ENCODE measurements at regions not wholly inside any gene's neighbourhood (a gene's known extent, or its start where the extent isn't known, plus 50 kb on each side); places are given as distances from the start of the nearest gene placed in this dataset.

DNA sequence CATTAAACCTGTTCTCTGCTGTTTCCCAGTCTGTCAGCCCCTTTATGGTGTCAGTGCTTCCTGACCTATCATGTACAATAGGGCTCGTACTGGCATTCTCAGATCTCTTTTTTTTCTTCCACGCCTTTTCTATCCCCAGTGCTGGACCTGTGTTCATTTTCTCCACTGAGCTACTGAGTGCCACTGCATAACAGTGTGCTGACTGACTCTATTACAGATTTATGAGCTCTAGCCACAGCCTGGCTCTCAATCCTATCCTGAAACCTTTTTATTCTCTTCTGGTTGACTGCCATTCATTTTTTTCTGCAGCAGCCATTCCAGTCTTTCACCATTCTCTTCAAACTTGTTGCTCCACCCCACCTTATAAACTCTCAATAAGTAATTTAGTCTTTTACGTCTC is 59.6 kb upstream of the MACF1 start:
- DNase-seq (ENCODE audit: low read depth in 2 of 2): no peak
- TF ChIP-seq, protein P1, sequence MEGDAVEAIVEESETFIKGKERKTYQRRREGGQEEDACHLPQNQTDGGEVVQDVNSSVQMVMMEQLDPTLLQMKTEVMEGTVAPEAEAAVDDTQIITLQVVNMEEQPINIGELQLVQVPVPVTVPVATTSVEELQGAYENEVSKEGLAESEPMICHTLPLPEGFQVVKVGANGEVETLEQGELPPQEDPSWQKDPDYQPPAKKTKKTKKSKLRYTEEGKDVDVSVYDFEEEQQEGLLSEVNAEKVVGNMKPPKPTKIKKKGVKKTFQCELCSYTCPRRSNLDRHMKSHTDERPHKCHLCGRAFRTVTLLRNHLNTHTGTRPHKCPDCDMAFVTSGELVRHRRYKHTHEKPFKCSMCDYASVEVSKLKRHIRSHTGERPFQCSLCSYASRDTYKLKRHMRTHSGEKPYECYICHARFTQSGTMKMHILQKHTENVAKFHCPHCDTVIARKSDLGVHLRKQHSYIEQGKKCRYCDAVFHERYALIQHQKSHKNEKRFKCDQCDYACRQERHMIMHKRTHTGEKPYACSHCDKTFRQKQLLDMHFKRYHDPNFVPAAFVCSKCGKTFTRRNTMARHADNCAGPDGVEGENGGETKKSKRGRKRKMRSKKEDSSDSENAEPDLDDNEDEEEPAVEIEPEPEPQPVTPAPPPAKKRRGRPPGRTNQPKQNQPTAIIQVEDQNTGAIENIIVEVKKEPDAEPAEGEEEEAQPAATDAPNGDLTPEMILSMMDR (IDR thresholded peaks at IDR 0.05; ENCODE audit: low read depth, low read length): no peak
- H3K4me3 ChIP-seq (replicated peaks in 1 of 2; ENCODE audit: low read depth in 2 of 2, low read length in 2 of 2): no peak overlapping the region

DNA sequence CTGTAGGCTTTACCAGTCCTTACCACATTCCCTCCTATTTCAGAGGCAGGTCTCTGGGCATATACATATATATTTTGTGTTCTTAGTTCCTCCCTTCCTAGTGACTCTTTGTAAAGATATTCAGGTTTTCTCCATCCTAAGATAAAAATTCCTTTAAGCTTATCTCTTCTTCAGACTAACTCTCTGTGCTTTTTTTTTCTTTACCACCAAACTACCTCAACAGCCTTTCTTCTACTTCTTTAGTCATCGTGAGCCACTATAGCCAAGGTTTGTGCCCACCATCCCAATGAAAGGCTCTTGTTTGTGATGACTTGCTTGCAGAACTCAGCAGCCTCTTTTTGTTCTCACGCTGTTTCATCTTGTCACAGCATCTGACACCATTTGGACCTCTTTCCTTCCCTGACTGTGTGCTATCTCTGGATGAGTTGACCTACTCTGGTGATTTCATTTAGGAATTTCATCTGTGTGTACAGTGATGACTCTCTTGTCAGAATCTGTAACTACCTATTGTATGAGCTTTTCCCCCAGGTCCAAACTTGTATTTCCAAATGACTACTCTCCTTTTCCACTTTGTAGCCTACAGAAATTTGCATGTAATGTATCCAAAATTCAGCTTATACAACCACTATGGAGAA is 59.0 kb upstream of the MACF1 start:
- DNase-seq (ENCODE audit: low read depth in 2 of 2): no peak
- TF ChIP-seq, protein P1 (IDR thresholded peaks at IDR 0.05; ENCODE audit: low read depth, low read length): no peak
- no peak overlapping the region for H3K4me3 ChIP-seq (replicated peaks in 1 of 2; ENCODE audit: low read depth in 2 of 2, low read length in 2 of 2)

DNA sequence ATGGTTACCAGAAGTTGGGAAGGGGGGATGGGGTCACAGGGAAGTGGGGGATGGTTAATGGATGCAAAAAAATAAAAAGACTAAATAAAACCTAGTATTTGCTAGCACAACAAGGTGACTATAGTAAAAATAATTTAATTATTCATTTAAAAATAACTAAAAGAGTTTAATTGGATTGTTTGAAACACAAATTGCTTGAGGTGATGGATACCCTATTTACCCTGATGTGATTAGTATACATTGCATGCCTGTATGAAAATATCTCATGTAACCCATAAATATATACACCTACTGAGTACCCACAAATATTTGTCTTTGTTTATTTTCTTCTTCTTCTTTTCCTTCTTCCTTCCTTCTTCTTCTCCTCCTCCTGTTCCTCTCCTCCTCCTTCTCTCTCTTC is 57.8 kb upstream of the MACF1 start:
- no peak overlapping the region for H3K4me3 ChIP-seq (replicated peaks in 1 of 2; ENCODE audit: low read depth in 2 of 2, low read length in 2 of 2)
- TF ChIP-seq, protein P1 (IDR thresholded peaks at IDR 0.05; ENCODE audit: low read depth, low read length): no peak
- DNase-seq (ENCODE audit: low read depth in 2 of 2): no peak

DNA sequence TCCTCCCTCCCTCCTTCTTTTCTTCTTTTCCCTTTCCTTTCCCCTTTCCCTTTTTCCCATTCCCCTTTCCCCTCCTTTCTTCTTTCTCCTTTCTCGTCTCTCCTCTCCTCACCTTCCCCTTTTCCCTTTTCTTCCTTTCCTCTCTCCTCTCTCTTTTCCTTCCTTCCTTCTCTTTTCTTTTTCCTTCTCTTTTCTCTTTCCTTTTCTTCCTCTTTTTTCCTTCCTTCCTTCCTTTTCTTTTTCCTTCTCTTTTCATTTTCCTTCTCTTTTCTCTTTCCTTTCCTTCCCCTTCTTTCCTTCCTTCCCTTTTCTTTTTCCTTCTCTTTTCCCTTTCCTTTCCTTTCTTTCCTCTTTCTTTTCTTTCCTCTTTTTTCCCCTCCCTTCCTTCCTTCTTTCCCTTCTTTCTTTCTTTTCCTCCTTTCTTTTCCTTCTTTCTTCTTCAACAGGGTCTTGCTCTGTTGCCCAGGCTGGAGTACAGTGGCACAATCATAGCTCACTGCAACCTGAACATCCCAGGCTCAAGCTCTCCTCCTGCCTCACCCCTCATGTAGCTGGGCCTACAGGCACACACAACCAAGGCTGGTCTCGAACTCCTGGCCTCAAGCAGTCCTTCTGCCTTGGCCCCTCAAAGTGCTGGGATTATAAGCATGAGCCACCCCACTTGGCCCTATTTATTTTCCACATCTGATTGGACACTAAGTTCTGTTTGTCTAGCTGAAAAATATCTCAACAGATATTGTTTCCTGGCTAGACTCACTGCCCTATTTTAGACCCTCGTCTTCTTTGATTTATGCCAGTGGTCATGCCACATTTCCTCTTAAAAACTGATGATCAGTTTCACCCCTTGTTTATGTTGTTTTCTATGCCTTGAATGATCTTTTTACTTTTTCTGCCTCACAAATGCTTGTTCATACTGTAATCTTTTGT is 57.1 kb upstream of the MACF1 start:
- H3K4me3 ChIP-seq (replicated peaks in 1 of 2; ENCODE audit: low read depth in 2 of 2, low read length in 2 of 2): no peak overlapping the region
- TF ChIP-seq, protein P1 (IDR thresholded peaks at IDR 0.05; ENCODE audit: low read depth, low read length): no peak
- DNase-seq (ENCODE audit: low read depth in 2 of 2): no peak

DNA sequence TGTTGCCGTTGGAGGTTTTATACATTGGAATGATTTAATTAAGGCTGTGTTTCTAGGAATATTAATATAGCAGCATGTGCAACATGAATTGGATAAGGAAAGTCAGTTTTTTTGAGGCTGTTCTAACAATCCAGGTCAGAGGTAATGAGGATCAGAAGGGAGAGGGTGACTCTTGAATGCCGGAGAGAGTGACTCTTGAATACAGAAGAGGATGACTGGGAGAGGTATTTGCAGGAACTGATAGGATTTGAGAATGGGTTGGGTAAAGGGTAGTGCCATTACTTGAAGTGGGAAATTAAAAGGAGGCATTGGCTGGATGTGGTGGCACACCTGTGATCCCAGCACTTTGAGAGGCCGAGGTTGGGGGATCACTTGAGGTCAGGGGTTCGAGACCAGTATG is 55.6 kb upstream of the MACF1 start:
- TF ChIP-seq, protein P1 (IDR thresholded peaks at IDR 0.05; ENCODE audit: low read depth, low read length): no peak

DNA sequence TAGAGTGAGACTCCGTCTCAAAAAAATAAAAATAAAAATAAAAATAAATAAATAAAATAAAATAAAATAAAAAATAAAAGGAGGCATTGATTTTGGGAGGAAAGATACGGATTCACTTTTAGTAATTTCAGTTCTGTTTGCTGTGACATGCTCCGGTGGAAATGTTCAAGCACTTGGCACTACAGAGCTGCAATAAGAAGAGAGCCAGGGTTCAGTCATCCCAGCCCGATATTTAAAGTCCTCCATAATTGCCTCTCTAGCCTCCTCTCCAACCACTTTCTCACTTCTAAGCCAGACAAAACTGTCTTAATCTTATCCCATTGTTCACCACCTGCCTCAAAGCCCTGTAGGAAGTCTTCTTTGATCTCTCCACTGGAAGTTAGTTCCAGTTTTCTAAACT is 55.0 kb upstream of the MACF1 start:
- DNase-seq (ENCODE audit: low read depth in 2 of 2): no peak
- TF ChIP-seq, protein P1 (IDR thresholded peaks at IDR 0.05; ENCODE audit: low read depth, low read length): no peak
- H3K4me3 ChIP-seq (replicated peaks in 1 of 2; ENCODE audit: low read depth in 2 of 2, low read length in 2 of 2): no peak overlapping the region

More for the DNA sequence above, 55.6 kb upstream of the MACF1 start:
- DNase-seq (ENCODE audit: low read depth in 2 of 2): no peak
- no peak overlapping the region for H3K4me3 ChIP-seq (replicated peaks in 1 of 2; ENCODE audit: low read depth in 2 of 2, low read length in 2 of 2)

Measured in cardiac fibroblast (primary cell).